CD4-positive, alpha-beta T cell (primary cell): ENCODE measurements at regions not wholly inside any gene's neighbourhood (a gene's known extent, or its start where the extent isn't known, plus 50 kb on each side); places are given as distances from the start of the nearest gene placed in this dataset.

Source experiments
- ATAC-seq: fragments of 200-7000 bp; cut with Tn5 transposase; one replicate; pipeline ENCODE4 v1.10.0; 2022; ENCODE audit warnings: mild to moderate bottlenecking; ENCODE audit not compliant: poor library complexity
- CTCF ChIA-PET: fragments of 350-600 bp; sonication (Branson Sonifier 250); formaldehyde crosslinking; loops from one replicate; lab custom pipeline; 2021; ENCODE audit warnings: antibody characterized with exemption, inconsistent platforms; lab: Charles Lee
- POLR2A ChIA-PET: fragments of 350-600 bp; sonication (Branson Sonifier 250); formaldehyde crosslinking; loops from one replicate; lab custom pipeline; 2021; ENCODE audit warnings: antibody characterized with exemption, inconsistent platforms; lab: Charles Lee
- DNase-seq, 14 experiments: peaks; one replicate each; pipeline ENCODE4 v3.0.0-alpha.2; 2013 to 2020; ENCODE audit warnings: mixed read lengths in 2 of 14
- H3K27ac ChIP-seq, 2 donors: one replicate each; pipeline versions ENCODE4 v1.5.1 to v1.7.0; 2013; ENCODE audit warnings: low read length in 2 of 2, low read depth in 1 of 2, mild to moderate bottlenecking in 1 of 2
- H3K27me3 ChIP-seq, 2 experiments: 1 replicate in 1 of 2; 2 replicates in 1 of 2; pipeline versions ENCODE4 v1.6.1 to v1.7.0; 2013; ENCODE audit warnings: low read length in 2 of 2, control low read depth in 1 of 2, mild to moderate bottlenecking in 1 of 2, moderate library complexity in 1 of 2; ENCODE audit not compliant: insufficient read depth in 2 of 2, control insufficient read depth in 1 of 2
- H3K36me3 ChIP-seq: one replicate; pipeline ENCODE4 v1.6.1; 2013; ENCODE audit warnings: low read length, control low read depth; ENCODE audit not compliant: insufficient read depth
- H3K4me1 ChIP-seq: one replicate; pipeline ENCODE4 v1.6.1; 2013; ENCODE audit warnings: low read length, control low read depth; ENCODE audit not compliant: insufficient read depth
- H3K4me3 ChIP-seq: one replicate; pipeline ENCODE4 v1.5.1; 2013; ENCODE audit warnings: mild to moderate bottlenecking, low read length, moderate library complexity
- H3K9me3 ChIP-seq, 2 experiments: 1 replicate in 1 of 2; 2 replicates in 1 of 2; pipeline versions ENCODE4 v1.6.1 to v1.7.0; 2013; ENCODE audit warnings: low read length in 2 of 2, mild to moderate bottlenecking in 2 of 2, control low read depth in 1 of 2, moderate library complexity in 1 of 2; ENCODE audit not compliant: control insufficient read depth in 1 of 2, insufficient read depth in 1 of 2
- H3K27ac Mint-ChIP-seq: one replicate; pipeline ENCODE4 v1.8.0; 2020; ENCODE audit warnings: mixed read lengths
- H3K27me3 Mint-ChIP-seq: one replicate; pipeline ENCODE4 v1.8.0; 2021; ENCODE audit warnings: mixed read lengths
- H3K36me3 Mint-ChIP-seq: one replicate; pipeline ENCODE4 v1.8.0; 2021; ENCODE audit warnings: low read depth, mixed read lengths
- H3K4me1 Mint-ChIP-seq: one replicate; pipeline ENCODE4 v1.8.0; 2021; ENCODE audit warnings: low read depth, mixed read lengths
- H3K4me3 Mint-ChIP-seq: one replicate; pipeline ENCODE4 v1.8.0; 2020; ENCODE audit warnings: mild to moderate bottlenecking, mixed read lengths
- H3K9me3 Mint-ChIP-seq: one replicate; pipeline ENCODE4 v1.8.0; 2020; ENCODE audit warnings: mixed read lengths
- CTCF ChIP-seq: fragments of 200-600 bp; IDR thresholded peaks from one replicate; pipeline ENCODE4 v1.8.0; 2022; ENCODE audit warnings: antibody characterized with exemption, mild to moderate bottlenecking
- intact Hi-C, 2 experiments: fragments of 100-400 bp; cut with DNase I in 1 of 2; cut with micrococcal nuclease in 1 of 2; formaldehyde crosslinking; loops; one replicate each; pipeline versions ENCODE4 v1.15.1 to v1.9.0; 2023 to 2025; cut with DNase I, micrococcal nuclease

- H3K9me3 Mint-ChIP-seq: no peaks in the 10 kb centered on the region
These were observed 200.9 kb upstream of the PMEPA1 start for GRCh38 chr20:57910716-57911115.

GRCh38 chr20:57909763-57910331, 200.0 kb upstream of the PMEPA1 start:
- no peak for ATAC-seq
- no peak overlapping the region for H3K27ac Mint-ChIP-seq
- no peak overlapping the region for H3K4me3 Mint-ChIP-seq

More at GRCh38 chr20:57910716-57911115, 200.9 kb upstream of the PMEPA1 start:
- Mint-ChIP-seq H3K27ac (no peak overlapping the region), H3K4me1 (no peaks in the 10 kb centered on the region), H3K4me3 (no peak overlapping the region), H3K27me3 (peaks cover 36% of the 10 kb centered on the region), H3K36me3 (no peaks in the 10 kb centered on the region)
- CTCF ChIA-PET: no interaction called here
- Histone ChIP-seq H3K4me1 (no peaks in the 10 kb centered on the region), H3K27me3 (peaks cover 4 to 6% of the 10 kb centered on the region in 2 experiments), H3K9me3 (no peaks in the 10 kb centered on the region), H3K36me3 (no peaks in the 10 kb centered on the region), H3K27ac (no peak overlapping the region), H3K4me3 (no peak overlapping the region)
- intact Hi-C loops: no loop called here
- ATAC-seq (no peak), DNase-seq (no peak)
- no peak for TF ChIP-seq CTCF
- POLR2A ChIA-PET: no interaction called here

GRCh38 chr20:57908704-57909630, 199.2 kb upstream of the PMEPA1 start:
- H3K4me3 ChIP-seq: no peak overlapping the region
- intact Hi-C loops: no loop called here
- POLR2A ChIA-PET: no interaction called here
- H3K27ac ChIP-seq: no peak overlapping the region
- H3K36me3 ChIP-seq: no peaks in the 10 kb centered on the region
- no peaks in the 10 kb centered on the region for H3K4me1 ChIP-seq
- Mint-ChIP-seq H3K27me3 (peaks cover 48% of the 10 kb centered on the region), H3K27ac (no peak overlapping the region), H3K4me3 (no peak overlapping the region), H3K36me3 (no peaks in the 10 kb centered on the region), H3K4me1 (no peaks in the 10 kb centered on the region), H3K9me3 (no peaks in the 10 kb centered on the region)
- no peaks in the 10 kb centered on the region for H3K9me3 ChIP-seq
- CTCF ChIA-PET: no interaction called here
- ATAC-seq: no peak
- peaks cover 6 to 11% of the 10 kb centered on the region in 2 experiments for H3K27me3 ChIP-seq
- no peak for TF ChIP-seq CTCF
- DNase-seq: no peak

More at GRCh38 chr20:57909763-57910331, 200.0 kb upstream of the PMEPA1 start:
- H3K36me3 Mint-ChIP-seq: no peaks in the 10 kb centered on the region
- Histone ChIP-seq H3K9me3 (no peaks in the 10 kb centered on the region), H3K27ac (no peak overlapping the region), H3K4me1 (no peaks in the 10 kb centered on the region), H3K36me3 (no peaks in the 10 kb centered on the region), H3K27me3 (peaks cover 6 to 11% of the 10 kb centered on the region in 2 experiments), H3K4me3 (no peak overlapping the region)
- no peaks in the 10 kb centered on the region for H3K9me3 Mint-ChIP-seq
- intact Hi-C loops: no loop called here
- no peak for TF ChIP-seq CTCF
- H3K27me3 Mint-ChIP-seq: peaks cover 45% of the 10 kb centered on the region
- no peaks in the 10 kb centered on the region for H3K4me1 Mint-ChIP-seq
- CTCF ChIA-PET: no interaction called here
- POLR2A ChIA-PET: no interaction called here
- DNase-seq: no peak
